Loucy (cell line): ENCODE measurements at regions not wholly inside any gene's neighbourhood (a gene's known extent, or its start where the extent isn't known, plus 50 kb on each side); places are given as distances from the start of the nearest gene placed in this dataset.
"Not testable (repeated sequence)": the region's sequence is repeated elsewhere in the genome, so short reads cannot be mapped to it uniquely, and the experiment has no call there.

ENCODE experiments used
- H2AFZ ChIP-seq: fragments of 200-600 bp; sonication (generic); 2 replicates; pipeline ENCODE4 v1.6.0; 2016; ENCODE audit warnings: antibody characterized with exemption, mild to moderate bottlenecking, low read length, moderate library complexity
- H3F3A ChIP-seq: fragments of 200-600 bp; 2 replicates; pipeline ENCODE4 v1.6.0; 2016; ENCODE audit warnings: antibody characterized with exemption, low read depth, mild to moderate bottlenecking
- H3K27me3 ChIP-seq: fragments of 200-600 bp; sonication (generic); 2 replicates; pipeline ENCODE4 v1.6.1; 2014; ENCODE audit warnings: low read length, mild to moderate bottlenecking; ENCODE audit not compliant: insufficient read depth, poor library complexity, severe bottlenecking
- H3K36me3 ChIP-seq: fragments of 200-600 bp; sonication (generic); 2 replicates; pipeline ENCODE4 v1.6.1; 2016; ENCODE audit warnings: low read length; ENCODE audit not compliant: insufficient read depth
- H3K4me1 ChIP-seq: fragments of 200-600 bp; sonication (generic); 2 replicates; pipeline ENCODE4 v1.5.1; 2014; ENCODE audit warnings: low read length, mild to moderate bottlenecking; ENCODE audit not compliant: insufficient read depth, poor library complexity, severe bottlenecking
- H3K4me2 ChIP-seq: fragments of 200-600 bp; sonication (generic); 2 replicates; pipeline ENCODE4 v1.6.0; 2014; ENCODE audit warnings: antibody characterized with exemption, low read length, low read depth, mild to moderate bottlenecking; ENCODE audit not compliant: poor library complexity, severe bottlenecking
- H3K4me3 ChIP-seq: fragments of 200-600 bp; sonication (generic); 2 replicates; pipeline ENCODE4 v1.5.1; 2014; ENCODE audit warnings: low read length, mild to moderate bottlenecking, mixed read lengths; ENCODE audit not compliant: poor library complexity, severe bottlenecking
- H3K79me2 ChIP-seq: fragments of 200-600 bp; sonication (generic); 2 replicates; pipeline ENCODE4 v1.6.1; 2014; ENCODE audit warnings: low read length; ENCODE audit not compliant: insufficient read depth
- H3K9ac ChIP-seq: fragments of 200-600 bp; sonication (generic); 2 replicates; pipeline ENCODE4 v1.6.0; 2014; ENCODE audit warnings: mild to moderate bottlenecking, low read depth, low read length, moderate library complexity; ENCODE audit not compliant: poor library complexity, severe bottlenecking
- H3K9me2 ChIP-seq: fragments of 200-600 bp; sonication (generic); replicated peaks from 2 replicates; pipeline ENCODE4 v1.6.1; 2016; ENCODE audit warnings: low read depth, low read length, mixed read lengths
- H3K9me3 ChIP-seq: fragments of 200-600 bp; sonication (generic); 2 replicates; pipeline ENCODE4 v1.6.1; 2014; ENCODE audit warnings: mild to moderate bottlenecking, antibody characterized with exemption, low read length, low read depth; ENCODE audit not compliant: insufficient read depth
- H4K20me1 ChIP-seq: fragments of 200-600 bp; sonication (generic); 2 replicates; pipeline ENCODE4 v1.6.0; 2014; ENCODE audit warnings: antibody characterized with exemption, low read length, mild to moderate bottlenecking; ENCODE audit not compliant: insufficient read depth, poor library complexity, severe bottlenecking
- CTCF ChIP-seq: fragments of 200-600 bp; sonication (generic); conservative IDR thresholded peaks from 2 replicates; pipeline ENCODE4 v1.5.1; 2014; ENCODE audit warnings: mild to moderate bottlenecking, antibody characterized with exemption, low read length
- EZH2phosphoT487 ChIP-seq: fragments of 200-600 bp; IDR thresholded peaks from 2 replicates; pipeline ENCODE4 v1.6.1; 2018; ENCODE audit warnings: antibody characterized with exemption, mild to moderate bottlenecking, moderate library complexity, borderline replicate concordance

GRCh38 chr13:88026241-88026640 is 355.1 kb downstream of the SLITRK5 start:
- Histone ChIP-seq H4K20me1 (no peaks in the 10 kb centered on the region), H3K9me2 (no peaks in the 10 kb centered on the region), H2AFZ (no peak overlapping the region), H3K4me1 (no peaks in the 10 kb centered on the region), H3K9ac (no peak overlapping the region), H3K4me2 (no peak overlapping the region), H3K4me3 (no peak overlapping the region), H3K9me3 (no peaks in the 10 kb centered on the region), H3F3A (no peaks in the 10 kb centered on the region), H3K36me3 (no peaks in the 10 kb centered on the region), H3K27me3 (no peaks in the 10 kb centered on the region), H3K79me2 (no peaks in the 10 kb centered on the region)
- TF ChIP-seq EZH2phosphoT487, result no peak
- TF ChIP-seq CTCF, result no peak

GRCh38 chr13:88031980-88032559 is 360.9 kb downstream of the SLITRK5 start:
- Histone ChIP-seq H3K4me3 (no peak overlapping the region), H3K79me2 (no peaks in the 10 kb centered on the region), H3F3A (no peaks in the 10 kb centered on the region)

GRCh38 chr13:88036205-88036604 is 365.0 kb downstream of the SLITRK5 start:
- H3K4me1 ChIP-seq, result not testable (repeated sequence)

More at GRCh38 chr13:88031980-88032559, 360.9 kb downstream of the SLITRK5 start:
- no peaks in the 10 kb centered on the region for H3K9me2 ChIP-seq
- H3K9ac ChIP-seq, result no peak overlapping the region
- H3K27me3 ChIP-seq, result no peaks in the 10 kb centered on the region
- no peaks in the 10 kb centered on the region for H3K4me1 ChIP-seq
- H3K36me3 ChIP-seq, result no peaks in the 10 kb centered on the region
- no peak overlapping the region for H2AFZ ChIP-seq
- H4K20me1 ChIP-seq, result no peaks in the 10 kb centered on the region
- TF ChIP-seq CTCF, result no peak
- no peaks in the 10 kb centered on the region for H3K9me3 ChIP-seq
- H3K4me2 ChIP-seq, result no peak overlapping the region

DNA sequence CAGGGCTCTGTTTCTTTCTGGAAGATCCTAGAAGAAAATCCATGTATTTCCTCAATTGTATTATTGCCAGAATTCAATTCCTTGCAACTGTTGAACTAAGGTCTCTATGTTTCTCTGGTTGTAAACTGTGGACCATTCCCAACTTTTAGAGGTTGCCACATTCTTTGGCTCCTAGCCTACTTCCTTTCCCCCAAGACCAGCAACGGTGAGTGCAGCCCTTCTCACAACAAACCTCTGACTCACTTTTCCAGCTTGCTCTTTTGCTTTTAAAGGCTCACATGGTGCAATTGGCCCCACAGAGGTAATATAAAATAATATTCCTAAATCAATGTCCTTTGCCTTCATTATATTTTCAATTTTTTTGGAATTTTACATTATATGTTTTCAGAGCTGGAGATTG is 371.3 kb downstream of the SLITRK5 start:
- Histone ChIP-seq H3K9me2 (no peaks in the 10 kb centered on the region), H4K20me1 (no peaks in the 10 kb centered on the region), H3K79me2 (no peaks in the 10 kb centered on the region), H3K9ac (no peak overlapping the region), H3K4me2 (no peak overlapping the region), H3K27me3 (no peaks in the 10 kb centered on the region), H3K36me3 (no peaks in the 10 kb centered on the region), H3F3A (no peaks in the 10 kb centered on the region), H2AFZ (no peak overlapping the region), H3K4me3 (no peak overlapping the region), H3K4me1 (no peaks in the 10 kb centered on the region), H3K9me3 (no peaks in the 10 kb centered on the region)
- TF ChIP-seq CTCF, result no peak
- TF ChIP-seq EZH2phosphoT487, result no peak

More at GRCh38 chr13:88036205-88036604, 365.0 kb downstream of the SLITRK5 start:
- not testable (repeated sequence) for H3F3A ChIP-seq, H3K4me2 ChIP-seq, H3K9ac ChIP-seq, H3K79me2 ChIP-seq, H3K27me3 ChIP-seq, H3K36me3 ChIP-seq, H2AFZ ChIP-seq, H4K20me1 ChIP-seq, H3K9me2 ChIP-seq, H3K4me3 ChIP-seq, H3K9me3 ChIP-seq
